Right ventricle myocardium inferior (tissue), 1 donor: ENCODE measurements at regions not wholly inside any gene's neighbourhood (a gene's known extent, or its start where the extent isn't known, plus 50 kb on each side); places are given as distances from the start of the nearest gene placed in this dataset.

Experiments used
- ATAC-seq: fragments of 200-7000 bp; cut with Tn5 transposase; one replicate; pipeline ENCODE4 v1.9.1; 2020; ENCODE audit warnings: mild to moderate bottlenecking, moderate library complexity
- DNase-seq: peaks from one replicate; pipeline ENCODE4 v3.0.0; 2021; ENCODE audit errors: missing footprints
- intact Hi-C: fragments of 100-400 bp; cut with DNase I; formaldehyde crosslinking; loops from one replicate; pipeline ENCODE4 v1.11.0; 2022
- donor health status: DM: no; HTN: yes; CAD: no; lungs with severe emphysema.

- DNase-seq (no peak), ATAC-seq (no peak)
- intact Hi-C loops, result no loop called here
Measured at GRCh38 chr16:79267781-79268180, 332.8 kb downstream of the MAF start.

- DNase-seq, result no peak
- intact Hi-C loops, result no loop called here
- ATAC-seq, result no peak
Measured at GRCh38 chr16:79267146-79267545, 333.4 kb downstream of the MAF start.

- DNase-seq (no peak), ATAC-seq (no peak)
- intact Hi-C loops, result no loop called here
Measured at GRCh38 chr16:79265701-79266100, 334.8 kb downstream of the MAF start.

GRCh38 chr16:79265196-79265595 lies 335.3 kb downstream of the MAF start:
- DNase-seq (no peak), ATAC-seq (no peak)
- intact Hi-C loops, result no loop called here

DNA sequence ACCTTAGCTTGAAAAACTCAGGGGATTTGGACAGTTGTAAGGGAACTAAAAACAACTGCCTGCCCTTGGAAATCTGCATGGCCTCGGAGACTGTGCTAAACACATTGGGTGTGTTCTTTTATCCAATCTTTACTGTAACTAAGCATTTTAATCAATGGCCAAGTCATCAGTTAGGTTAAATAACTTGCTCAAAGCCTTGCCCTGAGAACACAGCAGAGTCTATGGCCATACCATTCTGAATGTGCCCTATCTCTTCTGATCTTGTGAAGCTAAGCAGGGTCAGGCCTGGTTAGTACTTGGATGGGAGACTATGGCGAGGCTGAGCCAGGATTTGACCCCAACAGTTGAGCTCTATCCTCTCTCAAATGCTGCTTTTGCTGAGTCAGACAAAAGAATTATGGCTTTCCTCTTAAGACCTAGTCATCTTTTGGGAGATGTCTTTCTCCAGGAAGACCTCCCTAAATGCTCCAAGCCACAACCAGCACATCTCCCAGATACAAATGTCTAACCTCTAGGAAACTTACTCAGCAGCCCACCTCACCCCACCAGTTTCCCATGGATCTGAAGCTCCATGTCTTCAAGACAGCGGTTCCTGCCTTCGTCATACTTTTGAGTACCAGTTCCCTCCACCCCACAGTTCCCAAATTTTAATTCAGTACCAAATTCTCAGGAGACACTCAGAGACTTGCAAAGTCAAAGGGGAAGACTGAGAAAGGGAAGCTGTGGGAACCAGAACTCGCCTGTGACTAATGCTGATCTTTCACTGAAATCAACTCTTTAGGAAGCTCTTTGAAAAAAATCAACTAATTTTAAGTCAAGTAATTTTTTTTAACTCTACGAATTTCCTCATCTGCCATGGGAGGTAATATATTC lies 336.1 kb downstream of the MAF start:
- intact Hi-C loops, result loop anchor here (5.0 kb wide), 2 partner anchors 93 to 338 kb away; partner anchors contain the start of gene MAF
- no peak for DNase-seq
- ATAC-seq, result peak; percentile 17

GRCh38 chr16:79263425-79263824 lies 337.1 kb downstream of the MAF start:
- ATAC-seq (no peak), DNase-seq (no peak)
- intact Hi-C loops, result loop anchor here (5.0 kb wide), 2 partner anchors 94 to 339 kb away; partner anchors contain the start of gene MAF
